GM12892 (cell line): ENCODE measurements at regions not wholly inside any gene's neighbourhood (a gene's known extent, or its start where the extent isn't known, plus 50 kb on each side); places are given as distances from the start of the nearest gene placed in this dataset.

Source experiments
- POLR2A ChIP-seq: IDR thresholded peaks from 2 replicates; pipeline ENCODE4 v1.6.1; 2011; ENCODE audit warnings: low read depth, low read length, control low read depth
- POLR2AphosphoS5 ChIP-seq: IDR thresholded peaks from 2 replicates; pipeline ENCODE4 v1.6.1; 2011; ENCODE audit warnings: low read depth, low read length, control low read depth

DNA sequence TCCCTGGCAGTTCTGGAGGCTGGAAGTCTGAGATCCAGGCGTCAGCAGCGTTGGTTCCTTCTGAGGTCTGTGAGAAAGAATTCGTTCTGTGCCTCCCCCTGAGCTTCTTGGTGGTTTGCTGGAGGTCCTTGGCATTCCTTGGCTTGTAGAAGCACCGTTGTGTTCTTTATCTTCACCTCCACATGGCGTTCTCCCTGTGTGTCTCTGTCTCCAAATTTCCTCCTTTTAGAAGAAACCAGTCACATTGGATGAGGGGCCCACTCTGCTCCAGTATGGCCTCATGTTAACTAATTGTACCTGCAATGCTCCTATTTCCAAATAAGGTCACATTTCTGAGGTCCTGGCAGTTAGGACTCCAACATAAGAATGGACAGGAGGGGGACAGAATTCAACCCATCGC lies 73.0 kb upstream of the BACH2 start:
- TF ChIP-seq POLR2A (no peak), POLR2AphosphoS5 (no peak)
